Mucosa of descending colon (tissue), 3 donors: ENCODE measurements at regions not wholly inside any gene's neighbourhood (a gene's known extent, or its start where the extent isn't known, plus 50 kb on each side); places are given as distances from the start of the nearest gene placed in this dataset.
"Not testable (repeated sequence)": the region's sequence is repeated elsewhere in the genome, so short reads cannot be mapped to it uniquely, and the experiment has no call there.

Experiments used
- ATAC-seq: fragments of 200-7000 bp; cut with Tn5 transposase; one replicate; pipeline ENCODE4 v1.9.1; 2020; ENCODE audit warnings: mild to moderate bottlenecking, moderate library complexity
- DNase-seq, 3 donors: peaks; one replicate each; pipeline ENCODE4 v3.0.0-alpha.2; 2020
- H3K36me3 ChIP-seq: fragments of 200-600 bp; one replicate; pipeline ENCODE4 v1.8.0; 2021; ENCODE audit warnings: low read depth, mild to moderate bottlenecking
- H3K4me1 ChIP-seq: fragments of 200-600 bp; one replicate; pipeline ENCODE4 v1.8.0; 2021; ENCODE audit warnings: low read depth, mild to moderate bottlenecking
- H3K4me3 ChIP-seq: fragments of 200-600 bp; one replicate; pipeline ENCODE4 v1.8.0; 2021; ENCODE audit warnings: mild to moderate bottlenecking
- H3K9me3 ChIP-seq: fragments of 200-600 bp; one replicate; pipeline ENCODE4 v1.8.0; 2021; ENCODE audit warnings: mild to moderate bottlenecking
- intact Hi-C, 2 donors: fragments of 100-400 bp; cut with DNase I in 1 of 2; cut with micrococcal nuclease in 1 of 2; formaldehyde crosslinking; loops; one replicate each; pipeline versions ENCODE4 v1.11.0 to v1.11.1; 2022; cut with DNase I, micrococcal nuclease
- TF ChIP-seq, protein P1 (sequence below): fragments of 200-600 bp; IDR thresholded peaks from one replicate; pipeline ENCODE4 v1.8.0; 2022; ENCODE audit warnings: antibody characterized with exemption, mild to moderate bottlenecking
- donor health status: DM: no; HTN: no; CAD: no; lungs with moderate emphysema.
- donor health status: DM: no; HTN: no; CAD: no.
- donor health status: DM: no; HTN: yes; CAD: no.

DNA sequence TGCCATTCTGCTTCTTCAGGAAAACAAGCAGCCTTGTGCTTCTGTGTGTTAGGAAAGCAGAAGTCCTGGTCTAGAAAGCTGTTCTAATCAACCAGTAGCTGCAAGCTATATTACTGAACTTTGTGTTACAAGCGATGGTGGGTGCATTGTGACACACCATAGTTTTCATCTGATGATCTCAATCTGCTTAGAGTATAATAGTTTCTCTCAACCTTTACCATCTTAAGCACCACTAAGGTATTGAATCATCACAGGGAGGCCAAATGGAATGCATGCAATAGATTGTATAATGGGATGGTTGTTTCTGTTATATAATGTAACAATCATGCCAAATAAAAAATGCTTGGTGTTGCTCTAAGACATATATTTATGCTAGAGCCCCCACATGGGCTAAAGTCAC lies 771.7 kb downstream of the NOVA1 start:
- no peaks in the 10 kb centered on the region for H3K9me3 ChIP-seq
- TF ChIP-seq, protein P1, sequence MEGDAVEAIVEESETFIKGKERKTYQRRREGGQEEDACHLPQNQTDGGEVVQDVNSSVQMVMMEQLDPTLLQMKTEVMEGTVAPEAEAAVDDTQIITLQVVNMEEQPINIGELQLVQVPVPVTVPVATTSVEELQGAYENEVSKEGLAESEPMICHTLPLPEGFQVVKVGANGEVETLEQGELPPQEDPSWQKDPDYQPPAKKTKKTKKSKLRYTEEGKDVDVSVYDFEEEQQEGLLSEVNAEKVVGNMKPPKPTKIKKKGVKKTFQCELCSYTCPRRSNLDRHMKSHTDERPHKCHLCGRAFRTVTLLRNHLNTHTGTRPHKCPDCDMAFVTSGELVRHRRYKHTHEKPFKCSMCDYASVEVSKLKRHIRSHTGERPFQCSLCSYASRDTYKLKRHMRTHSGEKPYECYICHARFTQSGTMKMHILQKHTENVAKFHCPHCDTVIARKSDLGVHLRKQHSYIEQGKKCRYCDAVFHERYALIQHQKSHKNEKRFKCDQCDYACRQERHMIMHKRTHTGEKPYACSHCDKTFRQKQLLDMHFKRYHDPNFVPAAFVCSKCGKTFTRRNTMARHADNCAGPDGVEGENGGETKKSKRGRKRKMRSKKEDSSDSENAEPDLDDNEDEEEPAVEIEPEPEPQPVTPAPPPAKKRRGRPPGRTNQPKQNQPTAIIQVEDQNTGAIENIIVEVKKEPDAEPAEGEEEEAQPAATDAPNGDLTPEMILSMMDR, result no peak
- no peak overlapping the region for H3K4me3 ChIP-seq
- no peaks in the 10 kb centered on the region for H3K36me3 ChIP-seq
- no peak for DNase-seq
- ATAC-seq, result no peak
- no peaks in the 10 kb centered on the region for H3K4me1 ChIP-seq
- intact Hi-C loops, result no loop called here

DNA sequence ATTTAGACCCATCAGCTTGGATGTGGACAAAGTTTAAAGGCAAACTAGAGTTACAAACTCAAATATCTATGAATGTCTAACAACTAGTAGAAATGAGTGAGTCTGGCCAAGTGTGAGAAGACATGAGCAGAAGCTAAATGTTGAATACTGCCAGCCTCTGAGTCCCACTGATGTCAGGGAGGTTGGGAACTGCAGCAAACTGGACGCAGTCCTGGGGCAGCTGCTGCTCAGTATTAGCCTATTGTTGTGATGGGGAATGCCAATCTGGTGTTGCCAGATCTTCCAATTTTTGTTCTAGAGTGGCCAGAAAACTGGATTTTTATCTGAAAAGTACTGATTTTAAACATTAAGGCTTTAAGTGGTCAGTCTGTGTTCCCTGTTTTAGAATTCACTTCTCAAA lies 770.4 kb upstream of the STXBP6 start:
- ATAC-seq (no peak), DNase-seq (no peak)
- Histone ChIP-seq H3K4me1 (no peaks in the 10 kb centered on the region), H3K9me3 (no peaks in the 10 kb centered on the region), H3K36me3 (no peaks in the 10 kb centered on the region), H3K4me3 (no peak overlapping the region)
- intact Hi-C loops, result no loop called here
- TF ChIP-seq, protein P1, result no peak

- intact Hi-C loops, result not testable (repeated sequence)
Observed at GRCh38 chr14:25814622-25815021, 764.7 kb upstream of the STXBP6 start.

DNA sequence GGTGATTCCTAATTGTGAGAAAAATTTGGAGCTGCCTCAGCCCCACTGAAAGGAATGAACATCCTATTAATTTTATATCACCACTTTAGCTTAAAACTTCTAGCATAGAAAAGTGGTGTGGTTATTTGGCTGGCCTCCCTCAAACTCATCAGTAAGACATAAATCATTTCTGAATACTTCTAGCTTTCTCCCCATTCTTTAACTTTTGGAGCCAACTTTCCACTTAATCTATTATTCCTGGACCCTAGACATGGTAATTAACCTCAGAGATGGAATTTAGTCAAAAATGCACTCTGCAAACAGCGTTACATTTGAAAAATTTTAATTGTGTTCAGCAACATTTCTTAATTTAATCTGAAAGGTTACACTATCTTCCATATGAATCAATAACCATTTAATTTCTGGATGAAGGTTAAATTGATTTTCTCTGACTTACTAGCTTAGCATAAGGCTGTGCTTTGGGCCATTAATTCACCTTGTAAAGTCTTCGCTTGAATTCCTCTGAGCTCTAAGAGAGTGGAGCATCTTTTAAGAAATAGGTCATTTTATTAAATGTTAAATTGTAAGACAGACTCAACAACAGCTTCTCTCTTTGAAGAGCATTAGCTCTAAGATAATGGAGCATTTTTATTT lies 753.6 kb upstream of the STXBP6 start:
- no peak overlapping the region for H3K4me3 ChIP-seq
- ATAC-seq (no peak), DNase-seq (no peak)
- no peaks in the 10 kb centered on the region for H3K9me3 ChIP-seq
- intact Hi-C loops, result no loop called here
- TF ChIP-seq, protein P1, result no peak
- no peaks in the 10 kb centered on the region for H3K36me3 ChIP-seq
- H3K4me1 ChIP-seq, result no peaks in the 10 kb centered on the region

More at GRCh38 chr14:25814622-25815021, 764.7 kb upstream of the STXBP6 start:
- not testable (repeated sequence) for DNase-seq, H3K4me1 ChIP-seq, H3K4me3 ChIP-seq, ATAC-seq, H3K36me3 ChIP-seq, H3K9me3 ChIP-seq

DNA sequence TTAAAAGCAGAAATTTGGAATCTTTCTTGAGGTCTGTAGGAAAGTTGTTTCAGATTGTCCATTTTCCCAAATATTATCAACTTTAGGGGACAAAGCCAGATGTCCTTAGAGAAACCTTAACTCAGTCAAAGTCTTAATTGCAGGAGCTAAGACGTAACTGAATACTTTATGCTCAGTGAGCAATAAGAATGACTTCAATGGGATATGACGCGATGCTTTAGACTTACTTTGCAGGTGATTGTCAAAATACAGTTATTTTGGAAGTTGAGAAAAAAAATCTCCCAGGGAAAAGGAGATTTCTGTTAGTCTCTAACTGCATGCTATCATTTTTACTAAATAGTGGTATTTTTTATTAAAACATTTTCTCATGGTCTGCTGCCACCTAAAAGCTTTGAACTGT lies 750.9 kb upstream of the STXBP6 start:
- intact Hi-C loops, result no loop called here
- no peaks in the 10 kb centered on the region for H3K4me1 ChIP-seq
- no peak for ATAC-seq
- no peak for DNase-seq
- H3K4me3 ChIP-seq, result no peak overlapping the region
- H3K36me3 ChIP-seq, result no peaks in the 10 kb centered on the region
- TF ChIP-seq, protein P1, result no peak
- H3K9me3 ChIP-seq, result no peaks in the 10 kb centered on the region

DNA sequence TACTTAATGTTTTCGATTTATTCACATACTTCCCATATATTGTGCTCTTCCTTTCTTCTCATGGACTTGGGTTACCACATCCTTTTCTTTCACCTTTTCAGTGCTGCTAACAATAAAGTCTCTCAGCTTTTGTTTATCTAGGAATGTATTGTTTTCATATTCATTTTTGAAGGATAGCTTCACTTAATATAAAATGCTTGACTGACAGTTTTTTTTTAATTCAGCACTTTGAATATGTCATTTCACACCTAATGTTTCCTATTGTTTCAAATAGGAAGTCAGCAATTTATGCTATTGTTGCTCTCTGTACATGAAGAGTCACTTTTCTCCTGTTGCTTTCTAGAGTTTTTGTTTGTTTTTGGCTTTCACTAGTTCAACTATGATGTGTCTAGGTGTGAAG lies 738.3 kb upstream of the STXBP6 start:
- Histone ChIP-seq H3K9me3 (peaks cover 16% of the 10 kb centered on the region), H3K36me3 (no peaks in the 10 kb centered on the region), H3K4me3 (no peak overlapping the region), H3K4me1 (no peaks in the 10 kb centered on the region)
- ATAC-seq (no peak), DNase-seq (no peak)
- TF ChIP-seq, protein P1, result no peak
- intact Hi-C loops, result no loop called here
